Panc1 (cell line): ENCODE measurements at regions not wholly inside any gene's neighbourhood (a gene's known extent, or its start where the extent isn't known, plus 50 kb on each side); places are given as distances from the start of the nearest gene placed in this dataset.
"Not testable (repeated sequence)": the region's sequence is repeated elsewhere in the genome, so short reads cannot be mapped to it uniquely, and the experiment has no call there.

Experiments used
- CTCF ChIP-seq: fragments of 450-650 bp; IDR thresholded peaks from 2 replicates; pipeline ENCODE4 v1.5.1; 2017; ENCODE audit warnings: mild to moderate bottlenecking
- POLR2AphosphoS5 ChIP-seq: IDR thresholded peaks from 2 replicates; pipeline ENCODE4 v1.6.1; 2012; ENCODE audit warnings: mild to moderate bottlenecking, low read depth, low read length, moderate library complexity
- REST ChIP-seq, 2 experiments: IDR thresholded peaks; 2 replicates each; pipeline ENCODE4 v1.6.1; 2011 to 2012; ENCODE audit warnings: low read depth in 2 of 2, control low read depth in 1 of 2, low read length in 1 of 2, mild to moderate bottlenecking in 1 of 2, moderate library complexity in 1 of 2; ENCODE audit not compliant: insufficient read depth in 1 of 2
- SIN3A ChIP-seq: IDR thresholded peaks from 2 replicates; pipeline ENCODE4 v1.6.1; 2012; ENCODE audit warnings: low read depth, mild to moderate bottlenecking, low read length, moderate library complexity, borderline replicate concordance; ENCODE audit not compliant: insufficient read depth
- TCF7L2 ChIP-seq: IDR thresholded peaks from 2 replicates; pipeline ENCODE4 v1.6.1; 2011; ENCODE audit warnings: mild to moderate bottlenecking, low read depth, low read length, inconsistent platforms

- TF ChIP-seq CTCF; REST (IDR thresholded peaks at IDR 0.05; ENCODE audit: insufficient read depth in 1 of 2, low read depth in 2 of 2, low read length in 1 of 2); SIN3A; POLR2AphosphoS5; TCF7L2: not testable (repeated sequence)
Measured at GRCh38 chr3:39651256-39651655, 158.2 kb upstream of the MYRIP start.
